GM18867 (cell line): ENCODE measurements at regions not wholly inside any gene's neighbourhood (a gene's known extent, or its start where the extent isn't known, plus 50 kb on each side); places are given as distances from the start of the nearest gene placed in this dataset.
"Not testable (repeated sequence)": the region's sequence is repeated elsewhere in the genome, so short reads cannot be mapped to it uniquely, and the experiment has no call there.

Source experiments
- ATAC-seq: cut with Tn5 transposase; IDR thresholded peaks from one replicate; pipeline ENCODE4 v1.9.1; 2021; ENCODE audit warnings: mild to moderate bottlenecking, moderate library complexity; ENCODE audit not compliant: unreplicated experiment

- peak; percentile 98 for ATAC-seq
These were observed 691.4 kb upstream of the TBX3 start for GRCh38 chr12:115375186-115375991.

DNA sequence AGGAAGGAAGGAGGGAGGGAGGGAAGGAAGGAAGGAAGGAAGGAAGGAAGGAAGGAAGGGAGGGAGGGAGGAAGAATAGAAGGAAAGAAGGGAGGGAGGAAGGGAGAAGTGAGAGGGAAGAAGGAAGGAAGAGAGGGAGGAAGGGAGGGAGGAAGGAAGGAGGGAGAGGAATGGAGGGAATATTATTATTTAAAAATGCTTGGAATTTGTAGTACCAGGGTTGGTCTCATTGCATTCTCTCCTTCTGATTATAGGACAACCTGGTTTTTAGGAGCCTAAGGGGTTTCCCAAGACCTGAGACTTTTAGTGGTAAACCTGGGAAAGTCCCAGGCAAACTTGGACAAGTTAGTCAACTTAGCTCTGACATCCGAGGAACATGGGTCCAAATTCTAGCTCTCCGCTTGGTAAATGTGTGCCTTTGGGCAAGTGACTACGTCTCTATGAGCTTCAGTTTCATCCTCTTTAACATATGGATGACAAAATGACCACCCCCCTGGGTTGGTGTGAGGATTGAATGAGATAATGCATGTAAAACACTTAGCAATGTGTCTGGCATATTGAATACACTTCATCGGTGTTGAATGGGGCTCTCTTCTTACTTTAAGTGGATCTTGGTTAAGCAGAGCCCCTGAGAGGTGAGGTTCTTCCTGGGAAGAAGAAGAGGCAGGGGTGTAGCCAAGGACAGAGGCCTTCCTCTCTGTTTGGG, 690.7 kb upstream of the TBX3 start:
- ATAC-seq = no peak

DNA sequence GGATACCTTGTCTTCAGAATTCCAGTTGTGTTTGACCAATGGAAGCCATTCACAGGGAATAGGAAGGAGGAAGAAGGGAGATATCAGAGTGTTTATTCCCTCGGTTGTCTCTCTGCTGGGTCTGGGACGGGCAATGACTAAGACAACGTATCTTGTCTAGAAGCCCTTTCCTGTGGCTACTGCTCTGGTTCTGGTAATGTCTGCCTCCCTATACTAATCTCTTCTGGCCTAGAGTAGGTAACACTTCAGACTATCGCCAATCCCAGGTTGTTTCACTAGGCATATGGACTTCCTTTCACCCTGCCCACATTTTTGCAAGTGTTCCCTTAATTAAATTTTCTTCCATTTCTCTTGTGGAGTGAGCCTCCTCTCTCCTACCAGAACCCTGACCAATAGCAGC, 687.7 kb upstream of the TBX3 start:
- no peak for ATAC-seq

DNA sequence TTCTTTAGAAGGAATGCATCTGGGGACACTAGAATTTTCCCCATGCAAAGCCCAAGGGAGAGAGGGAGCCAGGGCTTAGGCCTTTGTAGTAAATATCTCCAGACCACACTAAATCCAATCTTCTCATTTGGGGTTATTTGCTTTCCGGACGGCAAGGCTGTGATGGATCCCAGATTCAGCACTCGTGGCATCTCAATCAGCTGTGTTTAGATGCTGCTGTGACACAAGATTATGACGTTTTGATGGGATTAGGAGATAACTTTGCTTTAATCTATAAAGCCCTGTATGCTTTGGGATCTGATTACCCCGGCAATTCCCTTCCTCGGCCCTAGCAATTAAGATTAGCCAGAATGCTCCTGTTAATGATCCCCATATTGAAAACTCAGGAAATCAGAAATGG, 686.7 kb upstream of the TBX3 start:
- no peak for ATAC-seq

- ATAC-seq = no peak
These were observed 686.2 kb upstream of the TBX3 start for GRCh38 chr12:115370207-115370606.

DNA sequence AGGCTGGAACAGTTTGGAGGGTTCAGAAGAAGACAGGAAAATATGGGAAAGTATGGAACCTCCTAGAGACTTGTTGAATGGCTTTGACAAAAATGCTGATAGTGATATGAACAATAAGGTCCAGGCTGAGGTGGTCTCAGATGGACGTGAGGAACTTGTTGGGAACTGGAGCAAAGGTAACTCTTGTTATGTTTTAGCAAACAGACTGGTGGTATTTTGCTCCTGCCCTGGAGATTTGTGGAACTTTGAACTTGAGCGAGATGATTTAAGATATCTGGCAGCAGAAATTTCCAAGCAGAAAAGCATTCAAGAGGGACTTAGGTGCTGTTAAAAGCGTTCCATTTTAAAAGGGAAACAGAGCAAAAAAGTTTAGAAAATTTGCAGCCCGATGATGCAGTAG, 682.3 kb upstream of the TBX3 start:
- ATAC-seq = not testable (repeated sequence)

DNA sequence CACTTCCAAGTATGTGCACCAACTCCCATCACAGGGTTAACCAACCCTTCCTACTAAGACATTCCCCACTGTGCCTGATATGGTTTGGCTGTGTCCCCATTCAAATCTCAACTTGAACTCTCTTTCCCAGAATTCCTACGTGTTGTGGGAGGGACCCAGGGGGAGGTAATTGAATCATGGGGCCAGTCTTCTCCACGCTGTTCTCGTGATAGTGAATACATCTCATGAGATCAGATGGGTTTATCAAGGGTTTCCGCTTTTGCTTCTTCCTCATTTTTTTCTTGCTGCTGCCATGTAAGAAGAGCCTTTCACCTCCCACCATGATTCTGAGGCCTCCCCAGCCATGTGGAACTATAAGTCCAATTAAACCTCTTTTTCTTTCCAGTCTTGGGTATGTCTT, 681.8 kb upstream of the TBX3 start:
- not testable (repeated sequence) for ATAC-seq

DNA sequence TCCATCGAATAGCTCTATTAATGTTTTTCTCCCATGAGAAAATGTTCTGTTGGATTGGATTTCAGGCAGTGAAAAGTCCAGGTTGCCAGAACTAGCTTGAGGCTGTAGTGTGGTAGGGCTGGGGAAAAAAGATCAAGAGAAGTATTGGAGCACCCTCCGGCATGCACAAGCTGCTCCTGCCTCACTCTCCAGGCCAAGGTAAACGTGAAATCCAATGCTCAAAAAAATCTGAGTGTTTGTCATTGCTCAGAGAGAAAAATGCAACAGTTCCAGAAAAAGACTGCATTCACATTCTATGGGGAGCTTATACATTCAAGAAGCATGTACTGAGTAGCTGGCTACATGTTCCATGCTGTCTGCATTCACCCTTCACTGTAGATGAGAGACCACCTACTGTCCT, 680.9 kb upstream of the TBX3 start:
- ATAC-seq = no peak

DNA sequence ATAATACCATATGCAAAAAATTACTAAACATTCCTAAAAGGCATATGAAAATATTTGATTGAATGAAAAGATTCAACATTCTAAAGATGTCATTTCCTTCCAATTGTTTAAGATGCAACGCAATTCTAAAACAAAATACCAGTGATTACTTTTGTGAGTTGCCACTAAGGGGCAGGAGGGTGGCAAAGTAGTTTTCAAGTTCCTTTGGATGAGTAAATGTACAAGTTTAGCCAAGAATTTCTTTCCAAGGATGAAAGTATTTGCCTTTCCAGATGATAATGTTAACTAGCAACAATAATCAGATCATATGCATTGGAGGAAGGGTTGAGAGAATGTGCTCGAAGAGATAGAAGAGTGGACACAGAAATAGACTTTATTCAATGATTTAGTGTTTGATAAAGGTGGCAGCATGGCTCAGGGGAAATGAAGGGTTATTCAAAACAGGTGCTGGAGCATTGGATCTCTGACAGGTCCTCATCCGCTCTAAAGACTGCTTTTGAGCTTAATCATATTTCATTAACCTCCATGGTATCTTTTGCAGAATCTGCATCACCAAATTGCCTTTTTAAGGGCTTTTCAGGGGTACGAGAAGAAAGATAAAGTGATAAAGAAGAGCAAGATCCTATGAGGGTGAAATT, 678.5 kb upstream of the TBX3 start:
- ATAC-seq = no peak

GRCh38 chr12:115357681-115358080, 673.7 kb upstream of the TBX3 start:
- ATAC-seq = no peak

DNA sequence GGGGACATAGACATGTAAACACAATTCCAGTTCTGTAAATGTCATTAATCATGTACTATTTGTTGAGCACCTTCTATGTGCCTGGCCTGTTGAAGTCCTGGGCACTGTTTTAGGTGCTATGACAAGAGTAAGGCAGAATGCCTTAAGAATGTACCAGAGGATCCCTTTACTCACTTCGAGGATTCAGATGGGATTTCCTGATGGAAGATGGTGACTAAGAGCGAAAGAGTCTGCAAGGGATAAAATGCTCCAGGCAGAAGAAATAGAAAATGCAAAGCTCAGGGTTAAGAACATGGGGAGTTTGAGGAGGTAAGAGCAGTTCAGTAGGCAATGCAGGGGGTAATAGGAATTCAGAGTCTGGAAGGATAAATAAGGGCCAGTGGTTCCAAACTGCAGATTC, 671.3 kb upstream of the TBX3 start:
- ATAC-seq = no peak

GRCh38 chr12:115354007-115354890, 670.3 kb upstream of the TBX3 start:
- peak; percentile 79 for ATAC-seq

DNA sequence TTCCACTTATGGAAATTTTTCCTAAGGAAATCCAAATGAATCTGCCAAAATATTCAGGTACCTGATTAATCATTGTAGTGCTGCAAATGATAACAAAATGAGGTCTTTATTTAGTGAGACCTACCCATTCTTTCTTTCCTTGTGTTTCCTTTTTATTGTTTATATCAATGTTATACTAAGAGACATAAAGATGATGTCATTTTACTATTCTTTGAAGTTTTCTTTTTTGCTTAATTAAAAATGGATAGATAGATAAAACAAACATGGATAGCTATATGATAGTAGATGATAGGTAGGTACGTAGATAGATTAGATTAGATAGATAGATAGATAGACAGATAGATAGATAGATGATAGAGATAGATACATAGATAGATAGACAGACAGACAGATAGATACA, 669.5 kb upstream of the TBX3 start:
- ATAC-seq = no peak

GRCh38 chr12:115351514-115352077, 667.6 kb upstream of the TBX3 start:
- no peak for ATAC-seq

DNA sequence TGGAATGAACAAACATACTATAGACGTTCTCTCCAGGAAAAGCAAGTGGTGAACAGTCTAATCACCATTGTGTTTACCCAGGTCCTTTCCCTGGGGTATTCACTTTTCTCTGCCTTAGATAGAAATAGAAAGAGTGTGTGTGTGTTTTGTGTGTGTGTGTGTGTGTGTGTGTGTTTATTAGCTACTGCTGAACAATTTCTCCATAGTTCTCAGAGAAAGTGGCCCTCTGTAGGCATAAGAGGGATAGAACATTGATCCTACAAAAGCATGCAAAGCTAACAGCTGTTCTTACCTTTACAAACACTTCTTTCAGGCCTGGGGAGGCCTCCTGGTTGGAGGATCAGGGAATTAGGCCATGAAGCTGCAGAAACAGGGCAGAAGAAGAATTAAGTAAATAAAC, 665.7 kb upstream of the TBX3 start:
- ATAC-seq = no peak

DNA sequence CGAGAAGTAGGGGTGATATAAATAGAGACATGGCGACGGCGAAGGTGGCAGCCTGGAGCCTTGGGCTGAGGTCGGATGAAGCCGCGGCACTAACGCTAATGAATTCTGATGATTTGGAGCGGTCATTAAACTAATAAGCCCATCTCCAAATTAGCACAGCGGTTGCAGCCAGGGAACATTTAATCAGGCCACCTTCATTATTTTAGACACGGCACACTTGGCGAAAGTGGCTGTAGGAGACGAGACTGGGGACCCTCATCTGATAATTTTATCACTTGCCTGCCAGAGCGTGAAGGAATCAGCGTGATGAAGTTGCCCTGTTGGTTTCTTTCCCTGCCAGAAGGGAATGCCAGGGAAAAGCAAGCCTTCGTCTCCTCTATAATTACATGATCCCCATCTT, 664.3 kb upstream of the TBX3 start:
- ATAC-seq = no peak

DNA sequence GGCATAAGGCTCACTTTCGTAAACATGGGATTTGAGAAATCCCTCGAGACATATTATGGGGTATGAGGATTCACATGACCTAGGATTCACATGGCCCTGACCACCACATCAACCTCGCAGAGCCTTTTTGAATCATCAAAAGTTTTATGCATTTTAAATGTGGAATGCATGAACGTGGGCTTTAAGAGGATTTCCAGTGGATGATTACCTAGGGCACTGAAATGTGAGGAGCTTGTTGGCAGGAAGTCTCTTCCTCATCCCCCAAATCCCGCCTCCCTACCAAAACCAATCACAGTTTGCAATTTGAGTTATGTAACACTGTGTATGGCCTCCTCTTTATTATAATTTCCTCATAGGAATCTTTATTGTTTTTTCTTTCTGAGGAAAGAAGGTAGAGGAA, 659.6 kb upstream of the TBX3 start:
- ATAC-seq = no peak

DNA sequence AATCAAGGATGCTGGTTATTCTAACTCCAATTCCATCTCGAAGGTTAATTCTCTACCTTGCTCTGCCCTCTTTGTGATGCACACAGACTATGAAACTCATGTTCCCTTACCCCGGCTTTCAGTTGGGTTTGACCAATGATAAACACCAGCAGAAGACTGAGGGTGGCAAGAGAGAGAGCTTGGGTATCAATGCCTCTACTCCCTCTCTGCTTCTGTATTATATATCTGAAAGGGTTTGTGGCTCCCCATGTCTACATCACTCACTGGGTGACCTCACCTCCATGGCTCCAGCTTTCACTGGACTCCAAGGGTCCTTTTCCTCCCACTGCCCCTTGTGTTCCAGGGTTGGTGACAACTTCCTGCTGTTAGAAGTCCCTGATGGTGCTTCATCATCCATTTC, 659.0 kb upstream of the TBX3 start:
- no peak for ATAC-seq

- no peak for ATAC-seq
These were observed 657.5 kb upstream of the TBX3 start for GRCh38 chr12:115341442-115341841.

- peak; percentile 94 for ATAC-seq
These were observed 654.8 kb upstream of the TBX3 start for GRCh38 chr12:115338566-115339294.
